ENCODE measurements at regions not wholly inside any gene's neighbourhood (a gene's known extent, or its start where the extent isn't known, plus 50 kb on each side); places are given as distances from the start of the nearest gene placed in this dataset.

DNA sequence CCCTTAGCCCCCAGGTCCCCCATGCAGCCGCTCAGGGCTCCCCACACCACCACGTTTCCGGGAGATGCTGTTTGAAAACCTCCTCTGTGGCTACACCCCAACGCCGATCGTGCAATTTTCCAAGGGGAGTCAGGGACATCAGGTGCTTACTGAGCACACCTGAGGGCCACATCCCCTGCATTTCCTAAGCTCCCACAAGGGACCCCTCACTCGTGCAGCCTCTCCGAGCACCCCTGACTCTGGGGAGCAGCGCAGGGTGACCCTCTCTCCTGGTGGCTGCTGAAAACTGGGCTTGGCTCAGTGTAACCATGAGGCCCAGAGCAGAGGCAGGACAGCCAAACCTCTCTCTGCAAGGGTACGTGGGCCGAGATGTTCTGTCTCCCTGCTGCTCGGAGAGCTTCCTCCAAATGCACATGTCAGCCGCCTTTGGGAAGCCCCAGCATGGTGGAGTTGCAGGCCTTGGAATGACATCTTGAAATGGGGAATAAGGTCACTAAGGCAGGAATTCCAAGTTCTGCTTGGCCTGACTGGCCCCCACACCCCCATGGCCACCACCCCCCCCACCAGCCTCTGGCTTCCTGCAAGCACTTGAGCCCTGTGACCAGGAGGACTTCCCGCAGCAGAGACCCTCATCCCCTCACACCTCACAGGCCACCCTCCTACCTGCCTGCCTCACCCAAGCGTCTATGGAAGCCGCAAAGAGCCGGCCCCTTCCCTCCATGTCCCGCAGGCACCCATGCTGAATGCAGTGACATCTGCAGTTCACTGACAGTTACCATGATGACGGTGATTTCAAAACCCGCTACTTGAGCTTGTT is 257.4 kb downstream of the BRD1 start:
- DNase-seq (ENCODE audit: low read depth in 2 of 2): no peak

DNA sequence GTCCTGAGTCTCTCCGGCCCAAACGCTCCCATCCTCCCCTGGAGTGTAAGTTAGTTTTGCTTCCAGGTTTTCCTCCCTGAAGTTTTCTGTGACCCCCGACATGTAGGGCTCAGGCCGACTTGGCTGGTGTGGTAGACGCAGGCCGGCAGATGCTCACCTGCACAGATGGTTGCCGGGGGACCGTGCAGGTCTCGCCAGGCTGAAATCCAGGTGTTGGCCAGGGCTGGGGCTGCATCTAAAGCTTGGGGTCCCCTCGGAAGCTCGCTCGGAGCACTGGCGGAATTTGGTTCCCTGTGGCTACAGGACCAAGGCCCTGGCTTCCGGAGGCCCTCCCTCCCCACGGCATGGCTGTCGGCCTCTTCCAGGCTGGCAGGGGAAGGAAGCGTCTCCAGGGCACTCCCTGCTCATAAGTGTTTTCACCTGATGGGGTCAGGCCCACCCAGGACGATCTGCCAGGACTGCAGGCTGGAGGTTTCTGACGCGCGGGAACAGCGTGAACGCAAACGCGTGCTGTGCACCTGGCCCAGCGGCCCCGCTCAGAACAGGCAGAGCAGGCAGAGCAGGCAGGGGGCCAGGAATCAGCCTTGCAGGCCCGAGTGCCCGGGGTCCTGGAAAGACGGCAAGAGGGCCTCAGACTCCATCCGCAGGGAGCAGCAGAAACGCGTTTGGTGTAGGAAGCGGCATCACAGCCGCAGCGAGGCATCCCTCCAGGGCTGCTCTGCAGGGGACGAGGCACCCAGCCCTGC is 258.2 kb downstream of the BRD1 start:
- DNase-seq (ENCODE audit: low read depth in 2 of 2): no peak

- DNase-seq (ENCODE audit: low read depth in 2 of 2): no peak
These were observed 258.9 kb downstream of the BRD1 start for GRCh38 chr22:49568751-49569285.

DNA sequence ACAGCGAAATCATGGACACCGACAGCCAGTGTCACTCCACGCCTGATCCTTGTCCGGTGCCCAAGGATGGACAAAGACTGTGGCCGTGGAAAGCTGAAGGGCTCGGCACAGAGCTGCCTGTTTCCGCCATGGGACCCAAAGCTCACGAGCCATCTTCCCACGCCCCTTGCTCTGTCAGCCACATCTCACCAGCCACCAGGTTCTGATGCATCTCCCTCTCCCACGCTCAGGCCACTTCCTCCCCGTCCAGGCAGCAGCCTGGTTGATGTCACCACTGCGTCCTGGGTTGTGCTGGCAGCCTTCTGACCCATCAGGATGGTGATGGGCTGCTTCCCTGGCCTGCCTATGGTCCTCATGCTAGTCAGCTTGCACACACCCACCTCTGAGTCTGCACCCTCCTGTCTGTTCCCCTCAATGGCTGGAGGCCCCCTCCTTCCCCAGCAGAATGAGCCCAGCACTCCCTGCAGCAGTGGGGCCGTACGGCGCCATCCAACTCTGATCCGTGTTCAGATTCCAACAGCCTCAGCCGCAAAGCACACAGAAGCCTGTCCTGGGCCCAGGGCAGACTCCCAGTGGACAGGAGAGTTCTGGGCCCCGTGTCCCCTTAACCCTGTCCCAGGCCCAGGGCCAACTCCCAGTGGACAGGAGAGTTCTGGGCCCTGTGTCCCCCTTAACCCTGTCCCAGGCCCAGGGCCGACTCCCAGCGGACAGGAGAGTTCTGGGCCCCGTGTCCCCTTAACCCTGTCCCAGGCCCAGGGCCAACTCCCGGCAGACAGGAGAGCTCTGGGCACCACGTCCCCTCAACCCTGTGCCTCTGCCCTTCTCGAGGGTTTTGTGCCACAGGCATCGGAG is 259.5 kb downstream of the BRD1 start:
- no peak for DNase-seq (ENCODE audit: low read depth in 2 of 2)

DNA sequence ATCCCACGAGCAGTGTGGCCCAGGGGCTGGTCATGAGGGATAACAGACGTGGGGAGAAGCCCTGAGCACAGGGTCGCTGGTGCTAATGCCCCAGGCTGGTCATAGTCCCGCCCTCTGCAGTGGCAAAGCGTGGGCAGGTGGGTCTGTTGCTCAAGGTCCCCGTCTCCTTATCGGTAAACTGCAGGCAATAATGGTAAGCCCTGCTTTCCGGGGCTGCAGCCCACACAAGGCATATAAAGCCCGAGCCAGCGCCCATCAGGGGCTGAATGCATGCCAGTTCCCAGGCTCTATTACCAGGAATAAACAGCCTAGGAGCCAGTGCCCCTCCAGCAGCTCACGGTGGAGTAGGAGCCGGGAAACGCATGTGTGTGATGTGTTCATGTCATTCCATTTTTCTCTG is 261.0 kb downstream of the BRD1 start:
- DNase-seq (ENCODE audit: low read depth in 2 of 2): no peak

DNA sequence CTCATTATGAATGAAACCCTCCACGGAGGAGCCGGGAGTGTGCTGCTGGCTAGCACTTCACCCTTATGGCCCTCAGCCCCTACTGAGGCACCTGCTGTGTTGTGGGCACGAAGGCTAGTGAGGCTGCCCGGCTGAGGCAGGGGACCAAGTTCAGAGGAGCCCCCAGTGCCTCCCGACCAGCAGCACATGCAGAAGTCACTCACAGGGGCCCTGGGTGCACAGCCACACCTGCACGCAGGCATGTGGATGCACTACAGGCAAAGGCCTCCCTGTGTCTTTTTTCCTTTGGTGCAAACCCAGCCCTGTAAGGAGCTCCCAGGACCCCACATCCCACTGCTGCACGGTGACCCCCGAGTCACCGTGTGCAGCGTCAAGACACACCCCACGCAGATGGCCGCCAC is 261.5 kb downstream of the BRD1 start:
- no peak for DNase-seq (ENCODE audit: low read depth in 2 of 2)

- no peak for DNase-seq (ENCODE audit: low read depth in 2 of 2)
These were observed 262.2 kb downstream of the BRD1 start for GRCh38 chr22:49565516-49565855.

DNA sequence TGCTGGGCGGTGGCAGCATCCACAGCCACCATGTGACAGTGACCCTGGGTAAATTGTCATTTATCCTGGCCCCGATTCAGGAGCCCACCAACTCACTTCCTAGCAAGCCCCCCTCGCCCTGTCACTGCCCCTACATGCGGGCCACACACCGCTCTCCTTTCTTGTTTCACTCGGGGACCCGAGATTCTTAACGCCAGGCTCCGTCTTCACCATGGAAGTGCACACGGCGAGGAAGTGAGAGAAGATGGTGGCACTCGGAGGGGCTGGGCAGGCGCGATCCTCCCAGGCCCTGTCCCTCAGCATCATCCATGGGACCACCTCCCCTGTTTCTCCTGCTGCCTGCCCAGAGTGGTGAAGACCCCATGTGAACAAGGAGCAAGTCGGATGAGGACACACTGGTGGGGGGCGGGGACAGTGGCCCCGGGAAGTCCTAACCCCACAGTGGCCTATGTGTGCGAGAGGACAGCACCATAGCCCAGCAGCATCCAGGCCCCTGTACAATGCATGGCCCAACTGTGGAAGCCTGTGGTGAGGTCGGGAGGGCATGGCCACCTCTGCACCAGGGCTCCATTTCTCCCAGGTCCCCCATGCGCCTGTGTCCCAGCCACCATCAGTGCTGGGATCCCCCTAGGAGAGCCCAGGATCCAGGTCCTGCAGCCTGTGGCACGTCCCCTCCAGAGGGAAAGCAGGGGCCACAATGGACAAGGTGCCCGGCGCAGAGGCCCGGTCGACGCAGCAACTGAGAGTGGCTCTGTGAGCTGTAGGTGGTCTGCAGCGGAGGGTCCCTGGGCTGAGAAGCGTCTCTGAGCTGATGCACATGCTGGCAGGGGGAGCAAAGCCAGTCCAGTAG is 262.8 kb downstream of the BRD1 start:
- DNase-seq (ENCODE audit: low read depth in 2 of 2): no peak

GRCh38 chr22:49564054-49564453 is 263.6 kb downstream of the BRD1 start:
- DNase-seq (ENCODE audit: low read depth in 2 of 2): no peak

GRCh38 chr22:49562685-49563249 is 264.9 kb downstream of the BRD1 start:
- no peak for DNase-seq (ENCODE audit: low read depth in 2 of 2)

DNA sequence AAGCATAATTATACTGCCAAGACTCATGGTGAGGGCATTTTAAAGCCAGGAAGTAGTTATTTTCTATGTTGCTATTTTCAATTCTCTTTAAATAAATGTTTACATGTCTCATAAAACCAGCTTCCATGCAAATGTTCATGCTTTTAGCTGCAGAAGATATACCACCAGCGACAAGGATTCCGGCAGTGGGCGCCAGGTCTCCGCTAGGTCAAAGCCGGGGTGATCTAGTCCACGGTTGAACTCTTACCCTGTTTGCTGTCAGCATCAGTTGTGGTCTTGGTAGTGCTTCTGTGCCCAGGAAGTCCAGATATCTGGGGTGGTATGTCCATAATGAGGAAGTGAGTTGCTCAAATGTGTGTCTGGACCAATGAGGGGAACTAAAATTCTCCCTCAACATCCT is 265.7 kb downstream of the BRD1 start:
- DNase-seq (ENCODE audit: low read depth in 2 of 2): no peak

GRCh38 chr22:49561338-49561737 is 266.3 kb downstream of the BRD1 start:
- DNase-seq (ENCODE audit: low read depth in 2 of 2): no peak

DNA sequence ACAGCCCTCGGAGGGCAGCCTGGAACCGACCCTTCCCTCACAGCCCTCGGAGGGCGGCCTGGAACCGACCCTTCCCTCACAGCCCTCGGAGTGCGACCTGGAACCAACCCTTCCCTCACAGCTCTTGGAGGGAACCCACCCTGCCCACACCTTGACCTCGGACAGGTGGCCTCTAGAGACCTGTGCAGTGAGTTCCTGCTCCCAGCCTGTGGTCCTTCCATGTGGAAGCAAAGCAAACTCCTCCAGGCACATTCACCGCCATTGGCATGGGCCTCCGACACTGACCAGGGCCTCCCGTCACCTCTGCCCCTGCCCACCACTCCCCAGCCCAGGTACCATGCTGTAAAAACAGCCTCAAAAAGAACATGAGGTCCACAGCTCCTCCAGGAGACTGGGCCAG is 272.1 kb downstream of the BRD1 start:
- no peak for DNase-seq (ENCODE audit: low read depth in 2 of 2)

DNA sequence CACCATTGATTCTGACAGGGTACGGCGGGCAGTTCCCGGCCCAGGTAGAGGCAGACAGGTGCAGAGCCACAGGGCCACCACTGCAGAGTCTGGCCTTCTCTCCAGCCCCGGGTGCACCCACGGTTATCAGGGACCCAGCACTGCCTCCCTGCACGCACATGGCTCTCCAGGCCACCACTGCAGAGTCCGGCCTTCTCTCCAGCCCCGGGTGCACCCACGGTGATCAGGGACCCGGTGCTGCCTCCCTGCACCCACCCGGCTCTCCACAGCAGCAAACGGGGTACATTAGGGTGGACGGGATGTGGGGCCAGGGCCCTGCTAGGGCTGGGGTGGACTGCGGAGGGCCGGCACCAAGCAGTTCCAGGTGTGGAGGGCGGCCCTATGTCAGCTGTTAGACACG is 272.9 kb downstream of the BRD1 start:
- no peak for DNase-seq (ENCODE audit: low read depth in 2 of 2)

DNA sequence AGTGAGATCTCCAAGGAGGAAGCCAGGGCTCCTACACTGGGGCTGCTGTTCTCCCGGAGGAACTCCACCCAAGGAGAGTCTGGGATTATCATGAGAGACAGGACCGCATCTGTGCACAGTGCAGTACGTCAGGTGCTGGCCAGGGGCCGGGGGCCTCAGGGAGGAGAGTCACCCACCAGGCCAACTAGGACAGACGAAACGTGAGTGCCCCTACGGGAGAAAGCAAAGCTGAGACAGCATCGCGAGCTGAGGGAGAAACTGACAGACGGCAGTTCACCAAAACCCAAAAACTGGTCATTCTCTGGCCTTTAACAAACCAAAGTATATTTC is 273.4 kb downstream of the BRD1 start:
- DNase-seq (ENCODE audit: low read depth in 2 of 2): no peak

- no peak for DNase-seq (ENCODE audit: low read depth in 2 of 2)
These were observed 274.0 kb downstream of the BRD1 start for GRCh38 chr22:49553518-49554295.

DNA sequence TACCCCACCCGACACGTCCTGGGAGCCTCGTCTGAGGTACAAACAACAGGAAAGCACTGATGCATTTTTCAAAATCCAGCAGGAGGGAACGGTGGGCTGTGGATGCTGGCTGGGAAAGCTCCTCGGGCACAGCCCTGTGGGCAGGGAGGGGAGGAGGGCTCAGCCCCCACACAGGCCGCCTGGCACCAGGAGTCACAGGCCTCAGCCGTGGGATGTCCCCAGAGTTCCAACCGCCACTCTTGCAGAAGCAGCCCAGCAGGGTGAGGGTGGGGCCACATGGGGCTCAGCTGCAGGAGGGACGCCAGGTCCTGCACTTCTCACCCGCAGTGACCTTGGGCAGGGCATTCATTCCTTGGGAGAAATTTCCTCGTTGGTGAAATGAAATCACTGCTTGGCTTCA is 274.6 kb downstream of the BRD1 start:
- no peak for DNase-seq (ENCODE audit: low read depth in 2 of 2)

GRCh38 chr22:49551897-49552614 is 275.6 kb downstream of the BRD1 start:
- DNase-seq (ENCODE audit: low read depth in 2 of 2): no peak

DNA sequence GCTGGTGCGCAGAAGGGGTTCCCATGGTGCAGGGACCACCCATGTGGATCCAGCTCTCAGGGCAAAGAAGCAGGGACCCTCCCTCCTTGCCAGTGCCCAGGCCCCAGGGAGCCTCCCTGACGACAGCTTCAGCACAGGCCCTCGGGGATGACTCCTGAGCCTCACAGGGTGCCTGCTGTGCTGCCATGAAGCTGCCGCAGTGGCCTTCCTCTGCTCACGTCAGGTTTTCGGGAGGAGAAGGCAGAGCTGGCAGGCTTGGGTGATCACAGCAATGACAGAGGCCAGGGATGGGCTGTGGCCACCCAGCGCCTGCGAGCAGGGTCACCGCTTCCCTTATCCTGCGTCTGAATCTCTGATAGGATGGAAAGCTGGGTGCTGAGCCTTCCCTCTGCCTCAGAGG is 276.2 kb downstream of the BRD1 start:
- DNase-seq (ENCODE audit: low read depth in 2 of 2): no peak
